ENCODE measurements at regions not wholly inside any gene's neighbourhood (a gene's known extent, or its start where the extent isn't known, plus 50 kb on each side); places are given as distances from the start of the nearest gene placed in this dataset.

DNA sequence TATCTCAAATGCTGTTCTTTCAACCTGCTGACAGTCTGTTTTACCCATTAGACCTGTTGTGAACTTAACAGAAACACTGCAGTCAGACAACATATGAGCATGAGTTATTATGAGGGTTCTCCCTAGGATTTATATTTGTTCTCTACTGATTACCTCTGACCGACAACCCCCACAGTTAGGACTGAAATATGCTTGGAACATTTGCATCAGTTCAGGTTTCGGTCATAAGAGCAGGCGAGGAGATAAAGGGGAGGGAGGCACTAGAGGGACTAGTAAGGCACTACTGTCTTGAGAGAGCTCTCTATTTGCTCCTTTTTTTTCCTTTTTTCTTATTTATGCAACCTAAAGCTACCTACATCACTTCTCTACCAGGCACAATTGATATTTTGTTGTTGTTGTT is 133.2 kb upstream of the REG3G start:
- no peak for DNase-seq (ENCODE audit: low read depth in 4 of 4, low spot score in 2 of 4)

DNA sequence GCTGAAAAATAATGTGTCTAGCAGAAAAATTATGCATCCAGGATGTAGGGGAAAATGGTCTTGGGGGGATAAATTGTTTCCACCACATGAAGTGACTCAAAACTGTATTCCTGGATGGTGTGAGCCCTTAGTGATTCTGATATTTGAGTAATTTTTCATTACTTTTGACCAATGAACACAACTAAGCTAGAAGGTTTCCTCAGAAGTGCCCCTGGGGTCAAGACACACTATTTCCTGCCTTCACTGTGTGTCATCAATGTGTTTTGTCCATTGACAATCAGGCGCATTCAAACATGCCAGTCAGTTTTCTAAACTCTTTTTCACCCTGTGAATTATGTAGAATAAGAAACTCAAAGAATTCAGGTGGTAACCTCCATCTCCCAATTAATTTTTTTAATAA is 130.5 kb upstream of the REG3G start:
- DNase-seq (ENCODE audit: low read depth in 4 of 4, low spot score in 2 of 4) = no peak

- no peak for DNase-seq (ENCODE audit: low read depth in 4 of 4, low spot score in 2 of 4)
These were observed 129.0 kb upstream of the REG3G start for GRCh38 chr2:78896536-78896935.

GRCh38 chr2:78907089-78907488 is 118.4 kb upstream of the REG3G start:
- DNase-seq (ENCODE audit: low read depth in 4 of 4, low spot score in 2 of 4) = no peak

GRCh38 chr2:78908973-78909372 is 116.5 kb upstream of the REG3G start:
- no peak for DNase-seq (ENCODE audit: low read depth in 4 of 4, low spot score in 2 of 4)

- no peak for DNase-seq (ENCODE audit: low read depth in 4 of 4, low spot score in 2 of 4)
These were observed 115.1 kb upstream of the REG3G start for GRCh38 chr2:78910376-78910775.

DNA sequence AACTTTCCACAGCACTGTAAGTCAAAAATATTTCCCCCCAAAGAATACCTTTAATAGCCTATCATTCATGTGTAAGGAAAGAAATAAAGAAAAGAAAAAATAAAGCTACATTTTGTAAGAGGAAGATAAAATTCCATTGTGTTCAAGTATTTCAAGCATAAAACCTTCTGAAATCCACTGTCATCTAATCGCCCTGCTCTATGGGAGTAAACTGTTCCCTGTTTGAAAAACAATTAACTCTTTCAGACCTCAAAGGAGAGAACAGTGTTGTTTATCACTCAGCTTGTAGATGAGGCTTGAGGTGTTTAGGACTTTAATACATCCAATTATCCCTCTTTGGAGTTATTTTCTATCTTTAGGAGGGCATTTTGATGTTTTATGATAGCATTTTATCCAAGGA is 112.2 kb upstream of the REG3G start:
- no peak for DNase-seq (ENCODE audit: low read depth in 4 of 4, low spot score in 2 of 4)

DNA sequence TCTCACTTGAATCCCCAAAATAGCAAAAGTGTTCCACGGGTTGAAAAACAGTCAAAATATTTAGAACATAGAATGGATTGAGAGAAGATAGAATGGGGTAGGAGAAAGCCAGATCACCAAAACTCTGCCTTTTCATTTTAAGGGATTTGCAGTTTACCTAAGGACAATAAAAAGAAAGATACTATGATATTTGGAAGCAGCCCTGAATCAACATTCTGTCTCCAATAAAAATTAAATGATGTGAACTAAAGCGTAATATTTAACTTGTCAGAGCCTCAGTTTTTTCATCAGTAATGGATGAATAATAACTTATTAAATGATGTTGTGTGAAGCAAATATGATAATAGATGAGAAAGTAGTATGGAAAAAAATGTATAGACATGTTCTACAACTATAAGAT is 100.2 kb upstream of the REG3G start:
- DNase-seq (ENCODE audit: low read depth in 4 of 4, low spot score in 2 of 4) = no peak

- no peak for DNase-seq (ENCODE audit: low read depth in 4 of 4, low spot score in 2 of 4)
These were observed 97.0 kb upstream of the REG3G start for GRCh38 chr2:78928502-78928901.

DNA sequence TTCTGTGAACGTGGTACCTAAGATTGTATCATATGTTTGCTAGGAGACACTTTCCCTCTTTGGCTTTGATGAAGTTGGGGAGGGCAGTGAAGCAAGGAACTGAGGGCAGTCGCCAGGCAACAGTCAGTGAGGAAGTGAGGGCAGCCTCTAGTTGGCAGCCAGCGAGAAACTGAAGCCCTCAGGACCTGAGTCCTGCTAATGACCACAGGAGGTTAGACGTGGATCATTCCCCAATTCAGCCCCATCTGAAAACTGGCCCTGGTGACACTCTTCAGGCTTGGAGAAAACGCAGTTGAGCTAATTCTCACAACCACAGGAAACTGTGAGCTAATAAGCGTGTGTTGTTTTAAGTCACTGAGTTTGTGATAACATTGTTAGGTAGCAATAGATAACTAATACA is 84.5 kb upstream of the REG3G start:
- DNase-seq (ENCODE audit: low read depth in 4 of 4, low spot score in 2 of 4) = no peak

GRCh38 chr2:78941751-78942150 is 83.8 kb upstream of the REG3G start:
- DNase-seq (ENCODE audit: low read depth in 4 of 4, low spot score in 2 of 4) = no peak

DNA sequence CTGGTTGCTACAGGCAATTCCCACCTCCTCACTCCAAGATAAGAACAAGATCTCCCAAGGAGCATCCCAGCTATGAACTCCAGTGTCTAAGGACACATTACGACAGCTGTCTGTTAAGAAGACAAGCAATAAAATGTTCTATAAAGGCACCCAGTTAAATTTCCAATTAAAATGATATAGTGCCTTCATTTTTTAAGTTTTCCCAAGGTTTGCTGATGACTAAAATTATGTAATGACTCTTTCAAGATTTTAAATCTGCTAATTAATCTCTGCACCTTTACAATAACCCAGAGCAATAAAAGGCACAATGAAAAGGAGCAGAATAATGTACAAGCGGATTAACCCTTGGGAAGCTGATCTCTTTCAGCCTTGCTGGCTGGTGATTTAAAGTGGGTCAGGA is 61.6 kb upstream of the REG3G start:
- no peak for DNase-seq (ENCODE audit: low read depth in 4 of 4, low spot score in 2 of 4)

GRCh38 chr2:78967294-78967693 is 58.2 kb upstream of the REG3G start:
- no peak for DNase-seq (ENCODE audit: low read depth in 4 of 4, low spot score in 2 of 4)

DNA sequence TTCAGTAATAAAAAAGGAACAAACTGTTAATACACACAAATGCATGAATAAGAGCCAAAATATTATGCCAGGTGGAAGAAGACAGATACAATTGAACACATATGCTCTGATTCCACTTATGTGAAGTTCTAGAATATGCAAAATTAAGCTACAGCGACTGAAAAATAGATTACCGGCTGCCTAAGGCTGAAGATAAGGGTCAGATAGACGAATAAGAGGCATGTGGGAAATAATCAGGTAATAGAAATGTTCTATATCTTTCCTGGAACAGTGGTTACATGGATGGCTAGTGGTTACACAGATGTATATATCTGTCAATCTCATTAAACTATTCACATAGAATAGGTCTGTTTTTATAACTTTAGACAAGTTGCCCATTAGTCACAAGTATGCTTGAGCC is 51.9 kb upstream of the REG3G start:
- no peak for DNase-seq (ENCODE audit: low read depth in 4 of 4, low spot score in 2 of 4)
